AG10803 (cell line): ENCODE measurements at regions not wholly inside any gene's neighbourhood (a gene's known extent, or its start where the extent isn't known, plus 50 kb on each side); places are given as distances from the start of the nearest gene placed in this dataset.

Experiments used
- DNase-seq: peaks from one replicate; pipeline ENCODE4 v3.0.0; 2010; ENCODE audit warnings: low read depth
- H3K4me3 ChIP-seq: 2 replicates; pipeline ENCODE4 v1.5.1; 2011; ENCODE audit warnings: mild to moderate bottlenecking, low read length, control low read depth
- TF ChIP-seq, protein P1 (sequence below): conservative IDR thresholded peaks from 2 replicates; pipeline ENCODE4 v1.5.1; 2011; ENCODE audit warnings: mild to moderate bottlenecking, low read length, control low read depth, inconsistent platforms

DNA sequence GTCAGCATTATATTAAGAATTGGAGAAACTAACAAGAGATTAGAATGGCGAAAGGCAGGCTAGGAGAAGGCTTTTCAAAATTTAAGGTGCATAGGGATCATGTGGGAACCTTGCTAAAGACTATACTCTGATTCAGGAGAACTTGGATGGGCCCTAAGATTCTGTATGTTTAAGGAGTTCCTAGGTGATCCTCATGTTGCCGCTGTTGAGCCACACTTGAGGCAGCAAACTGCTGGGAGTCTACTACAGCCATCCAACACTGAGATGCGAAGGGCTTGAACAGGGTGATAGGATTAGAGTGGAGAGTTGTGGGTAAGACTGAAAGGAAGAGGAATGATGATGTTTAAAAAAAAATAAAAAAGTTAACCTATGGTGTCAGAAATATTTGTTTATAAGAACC is 1013.2 kb downstream of the MRPL39 start:
- H3K4me3 ChIP-seq = no peak overlapping the region
- TF ChIP-seq, protein P1, sequence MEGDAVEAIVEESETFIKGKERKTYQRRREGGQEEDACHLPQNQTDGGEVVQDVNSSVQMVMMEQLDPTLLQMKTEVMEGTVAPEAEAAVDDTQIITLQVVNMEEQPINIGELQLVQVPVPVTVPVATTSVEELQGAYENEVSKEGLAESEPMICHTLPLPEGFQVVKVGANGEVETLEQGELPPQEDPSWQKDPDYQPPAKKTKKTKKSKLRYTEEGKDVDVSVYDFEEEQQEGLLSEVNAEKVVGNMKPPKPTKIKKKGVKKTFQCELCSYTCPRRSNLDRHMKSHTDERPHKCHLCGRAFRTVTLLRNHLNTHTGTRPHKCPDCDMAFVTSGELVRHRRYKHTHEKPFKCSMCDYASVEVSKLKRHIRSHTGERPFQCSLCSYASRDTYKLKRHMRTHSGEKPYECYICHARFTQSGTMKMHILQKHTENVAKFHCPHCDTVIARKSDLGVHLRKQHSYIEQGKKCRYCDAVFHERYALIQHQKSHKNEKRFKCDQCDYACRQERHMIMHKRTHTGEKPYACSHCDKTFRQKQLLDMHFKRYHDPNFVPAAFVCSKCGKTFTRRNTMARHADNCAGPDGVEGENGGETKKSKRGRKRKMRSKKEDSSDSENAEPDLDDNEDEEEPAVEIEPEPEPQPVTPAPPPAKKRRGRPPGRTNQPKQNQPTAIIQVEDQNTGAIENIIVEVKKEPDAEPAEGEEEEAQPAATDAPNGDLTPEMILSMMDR = no peak
- no peak for DNase-seq

DNA sequence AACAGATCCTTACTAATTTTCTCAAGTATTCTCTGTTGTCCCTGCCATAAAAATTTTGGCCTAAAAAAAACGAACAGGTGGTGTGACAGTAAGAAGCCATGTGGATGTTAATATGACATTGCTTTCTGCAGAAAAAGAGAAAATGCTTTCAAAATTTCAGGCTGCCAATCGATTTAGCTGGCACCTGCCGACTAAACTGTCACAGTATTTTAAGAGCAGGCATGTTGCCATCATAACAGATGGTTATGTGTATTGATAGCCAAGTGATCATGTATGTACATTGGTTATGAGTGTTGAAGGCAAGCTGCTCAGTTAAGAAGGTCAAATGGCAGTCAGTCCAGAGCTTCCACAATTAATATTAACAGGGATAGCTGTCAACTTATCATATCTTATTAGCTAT is 1017.0 kb downstream of the MRPL39 start:
- no peak overlapping the region for H3K4me3 ChIP-seq
- TF ChIP-seq, protein P1 = no peak
- DNase-seq = no peak

DNA sequence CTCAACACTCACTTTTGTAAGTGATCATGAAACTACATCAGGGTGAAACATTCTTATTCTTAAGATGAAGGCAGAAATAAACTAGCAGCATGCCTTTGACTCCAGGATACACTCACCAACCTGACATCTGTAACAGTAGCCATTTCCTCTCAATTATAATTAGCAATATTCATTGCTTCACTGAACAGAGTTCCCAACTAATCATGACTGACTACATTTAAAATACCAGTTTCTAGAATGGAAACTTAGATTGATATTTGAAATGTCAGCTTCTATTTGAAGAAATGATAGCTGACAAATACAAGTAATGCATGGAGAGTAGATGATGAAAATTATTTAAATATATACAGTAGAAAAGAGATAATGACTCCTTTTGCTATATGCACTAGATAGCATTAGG is 1023.8 kb downstream of the MRPL39 start:
- TF ChIP-seq, protein P1 = no peak
- H3K4me3 ChIP-seq = no peak overlapping the region
- no peak for DNase-seq

DNA sequence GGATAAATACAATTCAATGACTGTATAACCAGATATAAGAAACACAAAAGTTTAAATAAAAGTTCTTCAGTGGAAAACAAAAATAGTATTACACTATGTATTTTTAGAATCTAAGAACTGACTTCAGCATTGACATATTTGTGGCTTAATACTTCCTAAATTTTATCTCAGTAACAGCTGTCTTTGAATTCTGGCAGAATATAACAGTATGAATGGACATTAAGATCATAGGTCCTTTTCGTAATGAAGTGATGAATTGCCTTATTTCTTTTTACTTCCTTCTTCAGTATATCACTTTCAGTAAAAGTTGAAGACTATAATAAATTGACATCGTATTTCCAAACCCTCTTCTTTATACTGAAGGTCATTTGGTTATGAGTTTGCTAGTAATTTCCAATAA is 1030.0 kb downstream of the MRPL39 start:
- TF ChIP-seq, protein P1 = no peak
- no peak overlapping the region for H3K4me3 ChIP-seq
- no peak for DNase-seq

DNA sequence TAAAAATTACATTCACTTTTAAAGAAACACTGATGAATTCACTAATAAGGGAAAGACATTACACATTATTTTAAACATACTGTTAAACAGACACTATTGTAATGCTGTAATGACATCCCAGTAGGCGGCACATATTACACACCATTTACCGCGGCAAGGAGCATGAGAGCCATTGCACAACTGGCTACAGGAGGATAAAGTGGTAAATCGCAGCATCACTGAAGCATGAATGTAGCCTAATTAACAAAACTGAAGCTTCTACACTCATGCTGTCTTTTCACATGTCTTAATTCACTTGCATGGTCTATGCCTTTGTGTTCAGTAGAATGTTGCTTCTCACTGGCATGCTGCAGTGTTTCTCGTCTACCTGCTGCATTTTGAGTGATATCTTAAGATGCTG is 1046.0 kb downstream of the MRPL39 start:
- TF ChIP-seq, protein P1 = no peak
- no peak for DNase-seq
- no peak overlapping the region for H3K4me3 ChIP-seq

DNA sequence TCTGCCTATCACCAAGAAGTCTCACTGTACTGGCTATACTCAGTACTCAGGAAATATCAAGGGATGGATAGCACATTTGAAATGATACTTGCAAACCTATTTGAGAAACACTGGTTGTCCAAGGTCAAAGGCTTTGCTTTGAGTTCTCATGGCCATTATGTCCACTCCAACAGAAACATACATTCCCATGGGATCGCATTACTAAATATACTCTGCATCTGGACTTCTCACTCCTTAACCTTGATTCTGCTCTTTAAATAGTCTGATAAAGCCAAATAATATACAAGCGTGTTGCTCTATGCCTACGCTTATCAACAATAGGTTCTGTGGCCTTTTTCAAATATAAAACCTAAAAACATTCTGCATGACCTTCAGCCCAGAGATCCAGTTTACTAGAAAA is 1054.8 kb downstream of the MRPL39 start:
- no peak for DNase-seq
- TF ChIP-seq, protein P1 = no peak
- no peak overlapping the region for H3K4me3 ChIP-seq

DNA sequence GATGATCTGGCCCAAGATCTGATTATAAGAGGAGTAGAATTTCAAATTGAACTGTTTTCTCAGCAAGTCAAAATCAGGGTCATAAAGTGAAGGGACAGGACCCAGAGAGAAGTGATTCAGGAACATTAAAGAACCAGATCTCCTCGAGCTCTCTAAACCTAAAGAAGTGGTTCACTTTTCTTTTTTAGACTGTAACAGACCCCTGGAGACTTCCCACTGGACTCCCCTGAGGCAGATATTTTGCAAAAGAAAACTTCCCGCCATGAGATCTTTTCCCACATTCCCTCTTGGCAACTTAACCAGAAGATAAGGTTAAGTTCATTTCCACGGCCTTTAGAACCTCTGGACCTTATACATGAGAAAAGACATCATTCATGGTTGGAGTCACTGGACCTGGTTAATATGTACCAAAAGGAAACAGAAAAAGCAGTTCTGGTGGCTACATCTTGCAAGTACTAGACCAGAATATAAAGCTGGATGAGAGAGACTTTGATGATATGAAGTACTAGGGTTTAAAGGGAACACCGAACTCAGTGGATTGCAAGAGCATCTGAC is 1061.4 kb downstream of the MRPL39 start:
- TF ChIP-seq, protein P1 = no peak
- no peak for DNase-seq
- H3K4me3 ChIP-seq = no peak overlapping the region
